PC-3 (cell line): ENCODE measurements at regions not wholly inside any gene's neighbourhood (a gene's known extent, or its start where the extent isn't known, plus 50 kb on each side); places are given as distances from the start of the nearest gene placed in this dataset.
"Not testable (repeated sequence)": the region's sequence is repeated elsewhere in the genome, so short reads cannot be mapped to it uniquely, and the experiment has no call there.

Experiments
- CTCF ChIP-seq: fragments of 300-600 bp; sonication (generic); conservative IDR thresholded peaks from 2 replicates; pipeline ENCODE4 v1.5.1; 2017; ENCODE audit warnings: antibody characterized with exemption, low read depth, mild to moderate bottlenecking, low read length
- EZH2 ChIP-seq: fragments of 300-600 bp; sonication (generic); IDR thresholded peaks from one replicate; pipeline ENCODE4 v1.6.1; 2017; ENCODE audit warnings: antibody characterized with exemption, mild to moderate bottlenecking, low read length; ENCODE audit not compliant: unreplicated experiment
- EZH2phosphoT487 ChIP-seq: fragments of 300-600 bp; sonication (generic); IDR thresholded peaks from 2 replicates; pipeline ENCODE4 v1.6.1; 2018; ENCODE audit warnings: mild to moderate bottlenecking, antibody characterized with exemption, low read length, borderline replicate concordance

- TF ChIP-seq CTCF, EZH2phosphoT487, EZH2: not testable (repeated sequence)
Measured at GRCh38 chr15:81705727-81706126, 331.7 kb upstream of the TMC3 start.
